HEK293 (cell line): ENCODE measurements at regions not wholly inside any gene's neighbourhood (a gene's known extent, or its start where the extent isn't known, plus 50 kb on each side); places are given as distances from the start of the nearest gene placed in this dataset.

Experiments used
- CTCF ChIA-PET: fragments of 350-600 bp; formaldehyde crosslinking; extraction: SDS; loops from one replicate; lab custom pipeline; 2021; ENCODE audit warnings: antibody characterized with exemption; lab: Yijun Ruan, JAX
- POLR2A ChIA-PET: fragments of 300-600 bp; formaldehyde crosslinking; extraction: SDS; loops from one replicate; lab custom pipeline; 2020; ENCODE audit warnings: antibody characterized with exemption, inconsistent platforms; lab: Yijun Ruan, JAX
- H3K27ac ChIP-seq: fragments of 200-500 bp; sonication (Bioruptor generic); 2 replicates; pipeline ENCODE4 v1.5.1; 2014; ENCODE audit warnings: low read depth, low read length, control low read depth, inconsistent platforms; ENCODE audit errors: extremely low read depth
- H3K36me3 ChIP-seq, 2 experiments: fragments of 200-500 bp in 1 of 2; sonication (Bioruptor generic) in 1 of 2; 1 replicate in 1 of 2; 2 replicates in 1 of 2; pipeline ENCODE4 v1.5.1; 2014 to 2017; ENCODE audit warnings: inconsistent platforms in 2 of 2, low read length in 2 of 2; ENCODE audit not compliant: control insufficient read depth in 2 of 2, insufficient read depth in 1 of 2
- H3K4me1 ChIP-seq: fragments of 200-500 bp; sonication (Bioruptor generic); 2 replicates; pipeline ENCODE4 v1.5.1; 2014; ENCODE audit warnings: mild to moderate bottlenecking, low read length, inconsistent platforms; ENCODE audit not compliant: control insufficient read depth, insufficient read depth
- H3K4me3 ChIP-seq: 2 replicates; pipeline ENCODE4 v1.5.1; 2011; ENCODE audit warnings: low read depth, mild to moderate bottlenecking, control low read depth, low read length, moderate library complexity
- H3K9me3 ChIP-seq: fragments of 200-500 bp; sonication (Bioruptor generic); 2 replicates; pipeline ENCODE4 v1.5.1; 2014; ENCODE audit warnings: low read depth, low read length, inconsistent platforms; ENCODE audit not compliant: control insufficient read depth, insufficient read depth
- BCL11A ChIP-seq: fragments of 450-650 bp; formaldehyde crosslinking; IDR thresholded peaks from 2 replicates; pipeline ENCODE4 v1.5.1; 2016; ENCODE audit warnings: low read depth, missing biosample characterization, missing genetic modification characterization
- KLF7 ChIP-seq: fragments of 450-650 bp; formaldehyde crosslinking; IDR thresholded peaks from 2 replicates; pipeline ENCODE4 v1.5.1; 2016; ENCODE audit warnings: missing biosample characterization, missing genetic modification characterization, borderline replicate concordance
- PATZ1 ChIP-seq: fragments of 450-650 bp; formaldehyde crosslinking; IDR thresholded peaks from 2 replicates; pipeline ENCODE4 v1.5.1; 2016; ENCODE audit warnings: missing biosample characterization, missing genetic modification characterization
- PRDM6 ChIP-seq: fragments of 450-650 bp; formaldehyde crosslinking; IDR thresholded peaks from 2 replicates; pipeline ENCODE4 v1.5.1; 2017; ENCODE audit warnings: missing biosample characterization, missing genetic modification characterization
- SP3 ChIP-seq: fragments of 450-650 bp; formaldehyde crosslinking; IDR thresholded peaks from 2 replicates; pipeline ENCODE4 v1.5.1; 2016; ENCODE audit warnings: missing biosample characterization, missing genetic modification characterization
- ZBTB26 ChIP-seq: fragments of 450-650 bp; formaldehyde crosslinking; optimal IDR thresholded peaks from 2 replicates; pipeline ENCODE3; 2016; ENCODE audit warnings: missing biosample characterization, mild to moderate bottlenecking, missing genetic modification characterization
- ZNF211 ChIP-seq: fragments of 450-650 bp; formaldehyde crosslinking; IDR thresholded peaks from 2 replicates; pipeline ENCODE4 v1.5.1; 2016; ENCODE audit warnings: low read depth, missing biosample characterization, missing genetic modification characterization
- ZNF239 ChIP-seq: fragments of 450-650 bp; formaldehyde crosslinking; IDR thresholded peaks from 2 replicates; pipeline ENCODE4 v1.5.1; 2016; ENCODE audit warnings: missing biosample characterization, missing genetic modification characterization
- ZNF350 ChIP-seq: fragments of 450-650 bp; formaldehyde crosslinking; IDR thresholded peaks from 2 replicates; pipeline ENCODE4 v1.5.0; 2017; ENCODE audit warnings: missing biosample characterization, mild to moderate bottlenecking, missing genetic modification characterization
- ZNF416 ChIP-seq: fragments of 450-650 bp; formaldehyde crosslinking; IDR thresholded peaks from 2 replicates; pipeline ENCODE4 v1.5.1; 2016; ENCODE audit warnings: missing biosample characterization, missing genetic modification characterization
- ZNF521 ChIP-seq: fragments of 450-650 bp; formaldehyde crosslinking; IDR thresholded peaks from 2 replicates; pipeline ENCODE4 v1.5.1; 2017; ENCODE audit warnings: missing biosample characterization, mild to moderate bottlenecking, missing genetic modification characterization
- ZNF530 ChIP-seq: fragments of 450-650 bp; formaldehyde crosslinking; IDR thresholded peaks from 2 replicates; pipeline ENCODE4 v1.5.1; 2016; ENCODE audit warnings: low read depth, missing biosample characterization, missing genetic modification characterization
- ZNF623 ChIP-seq: fragments of 450-650 bp; formaldehyde crosslinking; IDR thresholded peaks from 2 replicates; pipeline ENCODE4 v1.5.1; 2016; ENCODE audit warnings: missing biosample characterization, missing genetic modification characterization
- ZNF704 ChIP-seq: fragments of 450-650 bp; formaldehyde crosslinking; IDR thresholded peaks from 2 replicates; pipeline ENCODE4 v1.5.1; 2016; ENCODE audit warnings: missing biosample characterization, missing genetic modification characterization
- ZNF843 ChIP-seq: fragments of 450-650 bp; formaldehyde crosslinking; IDR thresholded peaks from 2 replicates; pipeline ENCODE4 v1.5.1; 2016; ENCODE audit warnings: missing biosample characterization, missing genetic modification characterization

GRCh38 chr5:159673538-159673937 is 242.7 kb upstream of the ADRA1B start:
- H3K27ac ChIP-seq: no peak overlapping the region
- no peaks in the 10 kb centered on the region for H3K9me3 ChIP-seq

GRCh38 chr5:159678657-159679392 is 237.5 kb upstream of the ADRA1B start:
- Histone ChIP-seq H3K9me3 (no peaks in the 10 kb centered on the region), H3K4me1 (no peaks in the 10 kb centered on the region), H3K27ac (no peak overlapping the region), H3K4me3 (no peak overlapping the region), H3K36me3 (no peaks in the 10 kb centered on the region)
- POLR2A ChIA-PET: no interaction called here
- CTCF ChIA-PET: interaction anchor here (0.7 to 1.1 kb wide), 2 partner anchors 58 to 667 kb away, joined by 3 read pairs; no protein-coding TSS in a partner anchor
- no peak for TF ChIP-seq ZNF521 (tag by site-specific recombination)
- TF ChIP-seq PRDM6 (tag by site-specific recombination): no peak
- no peak for TF ChIP-seq PATZ1
- no peak for TF ChIP-seq ZNF843 (tag by site-specific recombination)
- no peak for TF ChIP-seq ZNF239 (tag by site-specific recombination)
- no peak for TF ChIP-seq SP3 (tag by site-specific recombination)
- no peak for TF ChIP-seq ZBTB26 (tag by site-specific recombination)
- TF ChIP-seq ZNF416 (tag by site-specific recombination): no peak
- no peak for TF ChIP-seq ZNF530 (tag by site-specific recombination)
- no peak for TF ChIP-seq ZNF350 (tag by site-specific recombination)
- TF ChIP-seq, all 188 proteins: peak for 0

More at GRCh38 chr5:159673538-159673937, 242.7 kb upstream of the ADRA1B start:
- no peaks in the 10 kb centered on the region for H3K36me3 ChIP-seq
- no peaks in the 10 kb centered on the region for H3K4me1 ChIP-seq
- H3K4me3 ChIP-seq: no peak overlapping the region
- POLR2A ChIA-PET: no interaction called here
- TF ChIP-seq KLF7 (tag by site-specific recombination): no peak
- TF ChIP-seq ZNF530 (tag by site-specific recombination): no peak
- no peak for TF ChIP-seq ZNF704
- no peak for TF ChIP-seq BCL11A
- no peak for TF ChIP-seq ZNF211 (tag by site-specific recombination)
- no peak for TF ChIP-seq ZNF623 (tag by site-specific recombination)
- CTCF ChIA-PET: interaction anchor here (0.8 kb wide), 1 partner anchor 157 kb away, joined by 4 read pairs; no protein-coding TSS in a partner anchor
